ENCODE measurements at regions not wholly inside any gene's neighbourhood (a gene's known extent, or its start where the extent isn't known, plus 50 kb on each side); places are given as distances from the start of the nearest gene placed in this dataset.

- Histone ChIP-seq H4K20me1 (ENCODE audit: insufficient read depth) (no peaks in the 10 kb centered on the region), H3K4me1 (ENCODE audit: low read depth, poor library complexity, severe bottlenecking) (no peaks in the 10 kb centered on the region), H3K9ac (no peak overlapping the region), H3K27me3 (ENCODE audit: insufficient read depth, low read depth) (no peaks in the 10 kb centered on the region), H2AFZ (ENCODE audit: low read depth) (no peak overlapping the region), H3K36me3 (ENCODE audit: insufficient read depth) (no peaks in the 10 kb centered on the region), H3K4me3 (IDR thresholded peaks at IDR 0.05; ENCODE audit: insufficient read depth, low read depth, low read length) (no peak overlapping the region), H3K4me2 (no peak overlapping the region), H3K79me2 (ENCODE audit: insufficient read depth, low read depth) (no peaks in the 10 kb centered on the region), H3K27ac (no peak overlapping the region)
- no peak for TF ChIP-seq CTCF (conservative IDR thresholded peaks at IDR 0.05; ENCODE audit: low read depth, low read length)
Measured at GRCh38 chr1:213680677-213681325, 307.0 kb upstream of the PROX1 start.

GRCh38 chr1:213681788-213682340 lies 305.9 kb upstream of the PROX1 start:
- H3K79me2 ChIP-seq (ENCODE audit: insufficient read depth, low read depth) = no peaks in the 10 kb centered on the region
- no peaks in the 10 kb centered on the region for H3K4me1 ChIP-seq (ENCODE audit: low read depth, poor library complexity, severe bottlenecking)
- no peak overlapping the region for H2AFZ ChIP-seq (ENCODE audit: low read depth)
- H3K4me2 ChIP-seq = no peak overlapping the region
- TF ChIP-seq CTCF (conservative IDR thresholded peaks at IDR 0.05; ENCODE audit: low read depth, low read length) = no peak
- H3K36me3 ChIP-seq (ENCODE audit: insufficient read depth) = no peaks in the 10 kb centered on the region
- H4K20me1 ChIP-seq (ENCODE audit: insufficient read depth) = no peaks in the 10 kb centered on the region
- H3K27me3 ChIP-seq (ENCODE audit: insufficient read depth, low read depth) = no peaks in the 10 kb centered on the region
- H3K9ac ChIP-seq = no peak overlapping the region
- no peak overlapping the region for H3K27ac ChIP-seq
- H3K4me3 ChIP-seq (IDR thresholded peaks at IDR 0.05; ENCODE audit: insufficient read depth, low read depth, low read length) = no peak overlapping the region

- Histone ChIP-seq H3K79me2 (ENCODE audit: insufficient read depth, low read depth) (no peaks in the 10 kb centered on the region), H3K27me3 (ENCODE audit: insufficient read depth, low read depth) (no peaks in the 10 kb centered on the region), H3K27ac (no peak overlapping the region), H3K4me3 (IDR thresholded peaks at IDR 0.05; ENCODE audit: insufficient read depth, low read depth, low read length) (no peak overlapping the region), H2AFZ (ENCODE audit: low read depth) (no peak overlapping the region), H3K4me1 (ENCODE audit: low read depth, poor library complexity, severe bottlenecking) (no peaks in the 10 kb centered on the region), H4K20me1 (ENCODE audit: insufficient read depth) (no peaks in the 10 kb centered on the region), H3K4me2 (no peak overlapping the region), H3K36me3 (ENCODE audit: insufficient read depth) (no peaks in the 10 kb centered on the region), H3K9ac (no peak overlapping the region)
- no peak for TF ChIP-seq CTCF (conservative IDR thresholded peaks at IDR 0.05; ENCODE audit: low read depth, low read length)
Measured at GRCh38 chr1:213683529-213683928, 304.2 kb upstream of the PROX1 start.

GRCh38 chr1:213684454-213684853 lies 303.3 kb upstream of the PROX1 start:
- no peak for TF ChIP-seq CTCF (conservative IDR thresholded peaks at IDR 0.05; ENCODE audit: low read depth, low read length)
- no peaks in the 10 kb centered on the region for H4K20me1 ChIP-seq (ENCODE audit: insufficient read depth)
- no peak overlapping the region for H2AFZ ChIP-seq (ENCODE audit: low read depth)
- no peaks in the 10 kb centered on the region for H3K36me3 ChIP-seq (ENCODE audit: insufficient read depth)
- H3K4me3 ChIP-seq (IDR thresholded peaks at IDR 0.05; ENCODE audit: insufficient read depth, low read depth, low read length) = no peak overlapping the region
- H3K27ac ChIP-seq = no peak overlapping the region
- no peak overlapping the region for H3K4me2 ChIP-seq
- no peaks in the 10 kb centered on the region for H3K4me1 ChIP-seq (ENCODE audit: low read depth, poor library complexity, severe bottlenecking)
- H3K9ac ChIP-seq = no peak overlapping the region
- no peaks in the 10 kb centered on the region for H3K79me2 ChIP-seq (ENCODE audit: insufficient read depth, low read depth)
- no peaks in the 10 kb centered on the region for H3K27me3 ChIP-seq (ENCODE audit: insufficient read depth, low read depth)

All from KMS-11 (cell line).